Ovary (tissue), 3 donors: ENCODE measurements at regions not wholly inside any gene's neighbourhood (a gene's known extent, or its start where the extent isn't known, plus 50 kb on each side); places are given as distances from the start of the nearest gene placed in this dataset.

ENCODE experiments used
- CTCF ChIP-seq, 3 donors: fragments of 450-650 bp in 2 of 3; fragments of 200-600 bp in 1 of 3; IDR thresholded peaks; one replicate each; pipeline versions ENCODE4 v1.5.1 to v1.8.0; 2016 to 2022; ENCODE audit warnings: antibody characterized with exemption in 3 of 3, mild to moderate bottlenecking in 1 of 3
- POLR2A ChIP-seq: fragments of 450-650 bp; IDR thresholded peaks from one replicate; pipeline ENCODE4 v1.6.1; 2017; ENCODE audit warnings: antibody characterized with exemption, mild to moderate bottlenecking, moderate library complexity
- donor health status: DM: no; HTN: no; CAD: no.

DNA sequence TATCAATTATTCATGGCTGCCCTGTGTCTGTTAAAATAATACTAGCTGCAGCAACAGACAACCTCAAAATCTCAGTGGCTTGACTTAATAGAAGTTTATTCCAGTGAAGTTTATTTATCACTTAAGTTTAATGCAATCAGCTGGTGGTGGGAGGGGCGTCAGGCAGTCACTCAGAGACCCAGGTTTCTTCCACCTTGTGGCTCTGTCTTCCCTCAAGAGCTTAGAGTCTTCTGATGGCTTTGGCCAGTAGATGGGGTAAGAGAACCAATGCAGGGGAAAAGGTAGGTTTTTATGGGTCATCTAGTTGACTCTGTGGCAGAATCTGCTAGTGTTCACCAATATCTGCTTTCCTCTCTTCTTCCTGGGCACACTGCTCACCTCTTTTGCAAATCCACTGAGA, 668.9 kb downstream of the AACS start:
- TF ChIP-seq POLR2A, result no peak
- no peak for TF ChIP-seq CTCF (IDR thresholded peaks at IDR 0.05)
